NCI-H1930 (cell line): ENCODE measurements at regions not wholly inside any gene's neighbourhood (a gene's known extent, or its start where the extent isn't known, plus 50 kb on each side); places are given as distances from the start of the nearest gene placed in this dataset.
"Not testable (repeated sequence)": the region's sequence is repeated elsewhere in the genome, so short reads cannot be mapped to it uniquely, and the experiment has no call there.

Experiments used
- DNase-seq, 2 experiments: peaks; one replicate each; lab custom pipeline; 2025; lab: John Stamatoyannopoulos, UW

GRCh38 chr18:15061289-15061896 lies 313.4 kb downstream of the ANKRD30B start:
- not testable (repeated sequence) for DNase-seq

- DNase-seq, result not testable (repeated sequence)
Measured at GRCh38 chr18:15066434-15066833, 318.5 kb downstream of the ANKRD30B start.

- DNase-seq, result not testable (repeated sequence)
Measured at GRCh38 chr18:15071311-15071710, 323.3 kb downstream of the ANKRD30B start.
